Activated CD8-positive, alpha-beta T cell treated with anti-CD3 and anti-CD28 coated beads, Interleukin-2, amount 10 ng/mL, durations not matched to agents 7 days and 5 days (primary cell): ENCODE measurements at regions not wholly inside any gene's neighbourhood (a gene's known extent, or its start where the extent isn't known, plus 50 kb on each side); places are given as distances from the start of the nearest gene placed in this dataset.

Experiments
- ATAC-seq: fragments of 150-1000 bp; cut with Tn5 transposase; one replicate; pipeline ENCODE4 v1.10.0; 2021; ENCODE audit warnings: moderate library complexity
- CTCF ChIA-PET: fragments of 350-600 bp; sonication (Branson Sonifier 250); formaldehyde crosslinking; loops from one replicate; lab custom pipeline; 2021; ENCODE audit warnings: antibody characterized with exemption; lab: Charles Lee
- POLR2A ChIA-PET: fragments of 350-600 bp; sonication (Branson Sonifier 250); formaldehyde crosslinking; loops from one replicate; lab custom pipeline; 2021; ENCODE audit warnings: antibody characterized with exemption; lab: Charles Lee
- DNase-seq: peaks from one replicate; pipeline ENCODE4 v3.0.0-alpha.2; 2020
- H3K27ac Mint-ChIP-seq: one replicate; pipeline ENCODE4 v1.8.0; 2021; ENCODE audit warnings: mild to moderate bottlenecking, mixed read lengths
- H3K27me3 Mint-ChIP-seq: one replicate; pipeline ENCODE4 v1.8.0; 2021; ENCODE audit warnings: low read depth, mixed read lengths
- H3K36me3 Mint-ChIP-seq: one replicate; pipeline ENCODE4 v1.8.0; 2021; ENCODE audit warnings: low read depth, mixed read lengths
- H3K4me1 Mint-ChIP-seq: one replicate; pipeline ENCODE4 v1.8.0; 2021; ENCODE audit warnings: low read depth, mixed read lengths
- H3K4me3 Mint-ChIP-seq: one replicate; pipeline ENCODE4 v1.8.0; 2021; ENCODE audit warnings: mild to moderate bottlenecking, mixed read lengths
- H3K9me3 Mint-ChIP-seq: one replicate; pipeline ENCODE4 v1.8.0; 2022; ENCODE audit warnings: mixed read lengths; ENCODE audit not compliant: insufficient read depth

GRCh38 chr2:186101616-186102015, 363.0 kb downstream of the FSIP2 start:
- Mint-ChIP-seq H3K4me3 (no peak overlapping the region), H3K4me1 (no peaks in the 10 kb centered on the region), H3K9me3 (no peaks in the 10 kb centered on the region), H3K27ac (no peak overlapping the region), H3K36me3 (no peaks in the 10 kb centered on the region), H3K27me3 (no peaks in the 10 kb centered on the region)
- CTCF ChIA-PET, result no interaction called here
- DNase-seq (no peak), ATAC-seq (no peak)
- POLR2A ChIA-PET, result no interaction called here

- POLR2A ChIA-PET, result no interaction called here
- ATAC-seq, result no peak
- no peak overlapping the region for H3K27ac Mint-ChIP-seq
- H3K36me3 Mint-ChIP-seq, result no peaks in the 10 kb centered on the region
- DNase-seq, result no peak
- no peak overlapping the region for H3K4me3 Mint-ChIP-seq
- H3K27me3 Mint-ChIP-seq, result no peaks in the 10 kb centered on the region
- no peaks in the 10 kb centered on the region for H3K9me3 Mint-ChIP-seq
- H3K4me1 Mint-ChIP-seq, result peaks cover 2% of the 10 kb centered on the region
- CTCF ChIA-PET, result no interaction called here
Measured at GRCh38 chr2:186103276-186103675, 364.7 kb downstream of the FSIP2 start.

- Mint-ChIP-seq H3K27ac (no peak overlapping the region), H3K9me3 (no peaks in the 10 kb centered on the region), H3K36me3 (no peaks in the 10 kb centered on the region), H3K4me1 (peaks cover 2% of the 10 kb centered on the region), H3K4me3 (no peak overlapping the region), H3K27me3 (no peaks in the 10 kb centered on the region)
- DNase-seq, result no peak
- ATAC-seq, result no peak
- POLR2A ChIA-PET, result no interaction called here
- CTCF ChIA-PET, result no interaction called here
Measured at GRCh38 chr2:186105016-186105724, 366.6 kb downstream of the FSIP2 start.

GRCh38 chr2:186108470-186108869, 369.9 kb downstream of the FSIP2 start:
- no peak for ATAC-seq
- Mint-ChIP-seq H3K4me3 (no peak overlapping the region), H3K27me3 (no peaks in the 10 kb centered on the region), H3K27ac (no peak overlapping the region), H3K36me3 (no peaks in the 10 kb centered on the region), H3K4me1 (peaks cover 2% of the 10 kb centered on the region), H3K9me3 (peaks cover 15% of the 10 kb centered on the region)
- POLR2A ChIA-PET, result no interaction called here
- CTCF ChIA-PET, result no interaction called here
- no peak for DNase-seq

GRCh38 chr2:186113284-186113683, 372.8 kb upstream of the ZC3H15 start:
- no peak overlapping the region for H3K27ac Mint-ChIP-seq

GRCh38 chr2:186125156-186125555, 360.9 kb upstream of the ZC3H15 start:
- no peaks in the 10 kb centered on the region for H3K9me3 Mint-ChIP-seq
- H3K27me3 Mint-ChIP-seq, result no peaks in the 10 kb centered on the region
- no peaks in the 10 kb centered on the region for H3K36me3 Mint-ChIP-seq
- H3K4me3 Mint-ChIP-seq, result no peak overlapping the region
- DNase-seq, result no peak
- no peak for ATAC-seq
- no peak overlapping the region for H3K27ac Mint-ChIP-seq
- POLR2A ChIA-PET, result no interaction called here
- H3K4me1 Mint-ChIP-seq, result no peaks in the 10 kb centered on the region
- CTCF ChIA-PET, result no interaction called here

More at GRCh38 chr2:186113284-186113683, 372.8 kb upstream of the ZC3H15 start:
- Mint-ChIP-seq H3K4me3 (no peak overlapping the region), H3K4me1 (no peaks in the 10 kb centered on the region), H3K36me3 (no peaks in the 10 kb centered on the region), H3K9me3 (peaks cover 31% of the 10 kb centered on the region), H3K27me3 (no peaks in the 10 kb centered on the region)
- ATAC-seq, result no peak
- POLR2A ChIA-PET, result no interaction called here
- CTCF ChIA-PET, result no interaction called here
- DNase-seq, result no peak

- Mint-ChIP-seq H3K4me3 (no peak overlapping the region), H3K36me3 (no peaks in the 10 kb centered on the region), H3K4me1 (no peaks in the 10 kb centered on the region), H3K27ac (no peak overlapping the region), H3K27me3 (no peaks in the 10 kb centered on the region), H3K9me3 (no peaks in the 10 kb centered on the region)
- DNase-seq (no peak), ATAC-seq (no peak)
- POLR2A ChIA-PET, result no interaction called here
- CTCF ChIA-PET, result no interaction called here
Measured at GRCh38 chr2:186125625-186126024, 360.4 kb upstream of the ZC3H15 start.

GRCh38 chr2:186126181-186126580, 359.9 kb upstream of the ZC3H15 start:
- ATAC-seq, result no peak
- POLR2A ChIA-PET, result no interaction called here
- Mint-ChIP-seq H3K27ac (no peak overlapping the region), H3K27me3 (no peaks in the 10 kb centered on the region), H3K9me3 (no peaks in the 10 kb centered on the region), H3K36me3 (no peaks in the 10 kb centered on the region), H3K4me3 (no peak overlapping the region), H3K4me1 (no peaks in the 10 kb centered on the region)
- CTCF ChIA-PET, result no interaction called here
- no peak for DNase-seq

- Mint-ChIP-seq H3K27me3 (no peaks in the 10 kb centered on the region), H3K36me3 (no peaks in the 10 kb centered on the region), H3K4me1 (no peaks in the 10 kb centered on the region), H3K4me3 (no peak overlapping the region), H3K9me3 (no peaks in the 10 kb centered on the region), H3K27ac (no peak overlapping the region)
- DNase-seq (no peak), ATAC-seq (no peak)
- CTCF ChIA-PET, result no interaction called here
- POLR2A ChIA-PET, result no interaction called here
Measured at GRCh38 chr2:186129767-186130581, 356.1 kb upstream of the ZC3H15 start.

- no peak for ATAC-seq
- ChIA-PET CTCF (no interaction called here), POLR2A (no interaction called here)
Measured at GRCh38 chr2:186130748-186131641, 355.1 kb upstream of the ZC3H15 start.

GRCh38 chr2:186135686-186136085, 350.4 kb upstream of the ZC3H15 start:
- Mint-ChIP-seq H3K27me3 (no peaks in the 10 kb centered on the region), H3K4me3 (no peak overlapping the region), H3K9me3 (no peaks in the 10 kb centered on the region), H3K4me1 (no peaks in the 10 kb centered on the region), H3K36me3 (no peaks in the 10 kb centered on the region), H3K27ac (no peak overlapping the region)
- POLR2A ChIA-PET, result no interaction called here
- DNase-seq, result no peak
- CTCF ChIA-PET, result no interaction called here
- no peak for ATAC-seq

More at GRCh38 chr2:186130748-186131641, 355.1 kb upstream of the ZC3H15 start:
- Mint-ChIP-seq H3K27me3 (no peaks in the 10 kb centered on the region), H3K4me1 (no peaks in the 10 kb centered on the region), H3K9me3 (no peaks in the 10 kb centered on the region), H3K4me3 (no peak overlapping the region), H3K36me3 (no peaks in the 10 kb centered on the region), H3K27ac (no peak overlapping the region)
- DNase-seq, result no peak

GRCh38 chr2:186136860-186137259, 349.2 kb upstream of the ZC3H15 start:
- Mint-ChIP-seq H3K36me3 (no peaks in the 10 kb centered on the region), H3K9me3 (no peaks in the 10 kb centered on the region), H3K4me1 (no peaks in the 10 kb centered on the region), H3K4me3 (no peak overlapping the region), H3K27ac (no peak overlapping the region), H3K27me3 (no peaks in the 10 kb centered on the region)
- no peak for ATAC-seq
- no peak for DNase-seq
- CTCF ChIA-PET, result no interaction called here
- POLR2A ChIA-PET, result no interaction called here
